NCI-H1694 (cell line): ENCODE measurements at regions not wholly inside any gene's neighbourhood (a gene's known extent, or its start where the extent isn't known, plus 50 kb on each side); places are given as distances from the start of the nearest gene placed in this dataset.
A peak's percentile ranks its signal among the peaks of the same experiment; 100 is the strongest.
"Not testable (repeated sequence)": the region's sequence is repeated elsewhere in the genome, so short reads cannot be mapped to it uniquely, and the experiment has no call there.

ENCODE experiments used
- DNase-seq: peaks from one replicate; lab custom pipeline; 2025; lab: John Stamatoyannopoulos, UW

DNA sequence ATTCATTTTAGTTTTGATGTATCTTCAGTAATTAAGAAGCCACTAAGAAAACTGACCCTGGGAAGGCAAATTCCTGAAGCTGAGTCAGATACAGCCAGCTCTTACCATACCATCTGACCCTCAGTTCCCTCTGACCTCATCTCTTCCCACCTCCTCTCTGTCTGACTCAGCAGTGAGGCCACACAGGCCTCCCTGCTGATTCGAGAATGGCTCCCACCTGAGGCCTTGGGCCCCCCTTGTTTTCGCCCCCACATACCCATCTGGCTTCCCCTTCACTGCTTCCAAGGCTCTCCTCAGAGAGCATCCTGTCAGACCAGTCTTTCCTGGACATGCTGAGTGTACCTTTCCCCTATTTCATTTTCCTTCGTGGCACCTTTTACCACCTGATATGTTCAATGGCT is 71.0 kb upstream of the CYP1B1 start:
- DNase-seq: no peak

DNA sequence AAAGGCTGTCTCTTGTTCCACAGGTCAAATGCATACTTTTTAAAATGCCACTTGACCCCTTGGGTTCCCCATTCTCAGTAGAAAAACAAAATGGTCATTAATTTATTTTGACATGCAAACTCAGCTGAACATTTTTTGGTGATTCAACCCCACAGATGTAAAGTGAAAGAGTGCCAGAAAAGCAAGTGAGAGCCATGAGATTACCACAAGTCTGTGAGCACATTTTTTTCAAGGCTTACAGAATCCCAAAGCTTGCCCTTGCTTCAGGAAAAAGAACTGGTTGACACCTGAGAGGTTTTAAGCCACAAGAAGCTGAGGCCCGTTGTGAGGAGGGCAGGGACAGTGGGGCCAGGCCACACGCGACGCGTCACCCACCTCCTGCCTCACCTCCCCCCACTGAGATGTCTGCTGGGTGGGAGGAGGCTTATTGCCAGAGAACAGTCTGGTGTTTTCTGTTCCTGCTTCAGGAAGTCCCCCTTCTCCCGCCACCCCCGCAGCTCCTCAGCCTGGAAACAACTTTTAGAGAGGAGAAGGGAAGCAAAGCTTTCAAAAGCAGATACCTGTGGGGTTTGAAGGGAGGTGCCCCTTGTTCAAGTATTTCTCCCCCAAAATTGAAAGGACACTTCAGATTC is 70.4 kb upstream of the CYP1B1 start:
- DNase-seq: no peak

DNA sequence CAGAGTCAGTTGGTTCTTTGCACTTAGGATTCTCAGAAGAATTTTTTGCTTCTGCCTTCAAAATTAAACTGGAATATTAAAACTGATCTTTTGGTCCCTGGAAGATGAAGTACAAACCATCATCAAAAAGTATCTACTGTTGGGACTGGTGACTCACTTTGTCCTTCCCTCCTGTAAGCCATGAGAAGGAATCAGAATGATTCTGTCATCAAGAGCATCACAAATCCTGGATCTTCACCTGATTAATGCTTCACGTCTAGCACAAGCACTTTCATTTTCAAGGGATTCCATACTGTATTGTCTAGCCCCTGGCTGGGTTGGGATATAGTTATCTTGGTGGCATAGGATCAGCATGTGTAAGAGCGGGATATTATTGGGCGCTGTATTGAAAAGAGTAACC is 69.3 kb upstream of the CYP1B1 start:
- no peak for DNase-seq

DNA sequence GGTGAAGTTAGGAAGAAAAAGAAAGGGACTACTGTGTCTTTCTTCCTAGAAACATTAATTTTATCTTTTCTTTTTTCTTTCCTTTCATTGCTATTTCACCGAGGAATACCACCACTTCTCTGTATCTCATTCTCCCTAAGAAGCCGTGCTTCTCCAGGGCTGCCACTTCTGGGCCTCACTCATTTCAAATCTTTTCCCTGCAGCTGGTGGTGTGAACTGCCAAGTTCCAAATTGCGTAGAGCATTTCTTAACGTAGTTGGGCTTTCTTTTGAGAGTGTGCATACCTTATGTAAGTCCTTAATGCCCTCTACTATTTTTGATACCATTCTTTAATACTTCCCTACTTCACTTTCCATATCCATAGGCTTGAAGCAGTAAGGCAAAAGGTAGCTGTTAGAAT is 66.7 kb upstream of the CYP1B1 start:
- no peak for DNase-seq

DNA sequence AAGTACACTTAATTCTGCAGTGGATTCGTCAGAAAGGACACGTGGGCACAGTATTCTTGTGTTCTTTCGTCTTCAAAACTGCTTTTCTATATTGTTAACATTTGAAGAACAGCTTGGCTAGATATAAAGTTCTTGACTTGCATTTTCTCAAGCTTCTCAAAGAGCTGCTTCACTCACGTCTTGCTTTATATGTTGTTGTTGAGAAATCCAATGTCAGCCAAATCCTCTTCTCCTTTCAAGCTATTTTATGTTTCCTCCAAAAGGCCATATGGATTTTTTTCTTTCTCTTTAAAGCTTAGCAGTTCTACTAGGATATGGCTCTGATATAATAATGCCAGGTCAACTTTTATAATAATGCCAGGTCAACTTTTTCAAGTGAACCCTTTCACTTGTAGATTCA is 65.5 kb upstream of the CYP1B1 start:
- no peak for DNase-seq

DNA sequence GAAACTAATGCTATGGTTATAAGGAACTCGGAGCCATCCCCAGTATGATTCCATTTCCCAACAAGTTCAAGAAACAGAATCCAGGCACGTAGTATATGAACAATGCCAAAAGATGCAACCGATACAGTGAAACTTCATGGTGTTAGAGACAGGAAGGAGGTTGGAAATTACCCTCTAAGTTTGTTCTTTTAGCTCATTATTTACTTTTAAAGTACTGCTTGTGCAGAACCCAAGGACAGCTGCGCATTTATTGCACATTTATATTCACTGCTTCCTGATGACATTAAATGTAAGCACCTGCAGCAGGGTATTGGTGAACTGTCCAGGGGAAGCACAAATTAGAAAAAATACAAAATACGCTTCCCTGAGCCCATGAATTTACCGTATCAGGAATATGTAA is 63.0 kb upstream of the CYP1B1 start:
- no peak for DNase-seq

GRCh38 chr2:38138419-38138818 is 62.5 kb upstream of the CYP1B1 start:
- no peak for DNase-seq

DNA sequence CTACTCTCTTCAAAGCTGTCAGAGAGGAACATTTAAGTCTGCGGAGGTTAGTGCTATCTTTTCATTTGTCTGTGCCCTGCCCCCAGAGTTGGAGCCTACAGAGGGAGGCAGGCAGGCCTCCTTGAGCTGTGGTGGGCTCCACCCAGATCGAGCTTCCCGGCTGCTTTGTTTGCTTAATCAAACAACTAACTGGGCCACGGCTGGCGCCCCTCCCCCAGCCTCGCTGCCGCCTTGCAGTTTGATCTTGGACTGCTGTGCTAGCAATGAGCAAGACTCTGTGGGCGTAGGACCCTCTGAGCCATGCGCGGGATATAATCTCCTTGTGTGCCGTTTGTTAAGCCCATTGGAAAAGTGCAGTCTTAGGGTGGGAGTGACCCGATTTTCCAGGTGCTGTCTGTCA is 62.0 kb upstream of the CYP1B1 start:
- not testable (repeated sequence) for DNase-seq

DNA sequence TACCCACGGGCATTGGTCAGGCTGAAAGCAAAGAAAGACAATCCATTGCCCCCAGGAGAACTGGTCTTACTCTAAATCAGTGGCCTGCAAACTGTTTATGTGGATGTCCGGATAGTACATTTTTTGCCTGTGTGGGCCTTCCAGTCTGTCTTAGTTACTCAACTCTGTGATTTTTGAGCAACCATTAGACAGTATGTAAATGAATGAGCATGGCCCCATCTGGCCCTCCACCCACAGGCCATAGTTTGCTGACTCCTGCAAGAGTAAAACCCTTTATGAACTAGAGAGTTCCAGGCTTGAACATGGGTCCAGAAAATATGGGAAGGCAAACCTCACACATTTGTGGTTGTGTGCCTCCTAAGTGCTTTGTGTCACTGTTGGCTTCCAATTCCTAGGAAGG is 55.7 kb upstream of the CYP1B1 start:
- DNase-seq: no peak

DNA sequence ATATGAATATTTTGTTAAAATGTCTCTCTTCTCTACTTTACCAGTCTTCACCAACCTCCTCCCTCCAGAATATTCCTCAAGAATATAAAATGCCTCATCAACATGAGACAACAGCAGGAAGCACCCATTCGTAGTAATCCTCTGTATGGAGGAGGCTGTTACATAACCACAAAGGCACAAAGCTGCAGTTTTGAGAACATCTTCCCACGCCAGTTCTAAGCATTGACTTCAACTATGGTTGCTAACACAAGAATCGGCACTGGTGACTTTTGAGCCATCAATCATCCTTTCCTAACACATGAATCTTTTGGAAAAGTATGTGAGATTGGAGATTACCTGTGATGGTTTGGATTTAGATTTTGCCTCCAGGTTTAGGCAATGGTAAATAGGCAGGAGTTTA is 54.9 kb upstream of the CYP1B1 start:
- DNase-seq: no peak

GRCh38 chr2:38129987-38130386 is 54.0 kb upstream of the CYP1B1 start:
- DNase-seq: no peak

DNA sequence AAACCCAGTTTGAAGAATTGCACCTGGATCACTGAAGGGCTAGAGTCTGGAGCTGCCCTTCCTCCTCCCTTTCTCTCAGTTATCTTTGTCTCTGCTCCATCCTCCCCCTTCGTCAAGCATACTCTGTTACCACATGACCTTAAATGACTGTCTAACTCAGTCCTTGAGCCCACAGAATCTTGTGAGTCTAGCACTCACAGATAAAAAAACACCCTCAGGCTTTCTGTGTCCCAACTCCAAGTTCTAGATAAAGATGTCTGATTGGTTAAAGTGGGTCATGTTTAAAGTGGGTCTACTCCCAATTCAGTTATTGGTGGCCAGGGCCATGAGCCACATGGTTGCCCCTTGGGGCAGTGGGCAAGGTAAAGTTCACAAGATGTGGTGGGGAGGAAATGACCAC is 53.5 kb upstream of the CYP1B1 start:
- DNase-seq: no peak

- DNase-seq: no peak
Observed at GRCh38 chr2:38128653-38129052, 52.7 kb upstream of the CYP1B1 start.

DNA sequence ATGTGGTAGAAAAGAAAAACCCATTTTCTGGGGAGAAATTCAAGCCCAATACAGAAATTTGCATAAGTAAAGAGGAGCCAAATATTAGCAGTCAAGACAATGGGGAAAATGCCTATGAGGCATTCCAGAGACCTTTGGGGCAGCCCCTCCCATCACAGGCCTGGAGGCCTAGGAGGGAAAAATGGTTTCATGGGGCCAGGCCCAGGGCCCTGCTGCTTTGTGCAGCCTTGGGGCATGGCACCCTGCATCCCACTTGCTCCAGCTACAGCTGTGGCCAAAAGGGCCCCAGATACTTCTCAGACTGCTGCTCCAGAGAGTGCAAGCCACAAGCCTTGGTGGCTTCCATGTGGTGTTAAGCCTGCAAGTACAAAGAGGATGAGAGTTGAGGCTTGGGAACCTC is 51.3 kb upstream of the CYP1B1 start:
- no peak for DNase-seq

GRCh38 chr2:38125842-38126241 is 49.9 kb upstream of the CYP1B1 start:
- DNase-seq: peak; percentile 25
